ACC112 (cell line): ENCODE measurements at regions not wholly inside any gene's neighbourhood (a gene's known extent, or its start where the extent isn't known, plus 50 kb on each side); places are given as distances from the start of the nearest gene placed in this dataset.

Experiments
- H2AFZ ChIP-seq: fragments of 200-600 bp; sonication (generic); one replicate; pipeline ENCODE4 v1.6.0; 2017; ENCODE audit warnings: antibody characterized with exemption, low read length; ENCODE audit not compliant: unreplicated experiment
- H3K27ac ChIP-seq: fragments of 200-600 bp; sonication (generic); 2 replicates; pipeline ENCODE4 v1.5.1; 2014; ENCODE audit warnings: low read depth, mild to moderate bottlenecking, antibody characterized with exemption, low read length, moderate library complexity
- H3K27me3 ChIP-seq: fragments of 200-600 bp; sonication (generic); 2 replicates; pipeline ENCODE4 v1.6.1; 2014; ENCODE audit warnings: mild to moderate bottlenecking, antibody characterized with exemption, low read length, moderate library complexity, mixed read lengths; ENCODE audit not compliant: insufficient read depth
- H3K36me3 ChIP-seq: fragments of 200-600 bp; sonication (generic); 2 replicates; pipeline ENCODE4 v1.6.1; 2016; ENCODE audit warnings: mild to moderate bottlenecking, antibody characterized with exemption, low read length, moderate library complexity, mixed read lengths; ENCODE audit not compliant: insufficient read depth
- H3K4me1 ChIP-seq: fragments of 200-600 bp; sonication (generic); one replicate; pipeline ENCODE4 v1.6.1; 2016; ENCODE audit warnings: low read length, mixed read lengths; ENCODE audit not compliant: insufficient read depth, unreplicated experiment, control insufficient read depth
- H3K4me3 ChIP-seq: fragments of 200-600 bp; sonication (generic); 2 replicates; pipeline ENCODE4 v1.5.1; 2014; ENCODE audit warnings: mild to moderate bottlenecking, low read depth, low read length
- H3K79me2 ChIP-seq: fragments of 200-600 bp; sonication (generic); one replicate; pipeline ENCODE4 v1.6.0; 2016; ENCODE audit warnings: low read length; ENCODE audit not compliant: control insufficient read depth, unreplicated experiment, insufficient read depth

DNA sequence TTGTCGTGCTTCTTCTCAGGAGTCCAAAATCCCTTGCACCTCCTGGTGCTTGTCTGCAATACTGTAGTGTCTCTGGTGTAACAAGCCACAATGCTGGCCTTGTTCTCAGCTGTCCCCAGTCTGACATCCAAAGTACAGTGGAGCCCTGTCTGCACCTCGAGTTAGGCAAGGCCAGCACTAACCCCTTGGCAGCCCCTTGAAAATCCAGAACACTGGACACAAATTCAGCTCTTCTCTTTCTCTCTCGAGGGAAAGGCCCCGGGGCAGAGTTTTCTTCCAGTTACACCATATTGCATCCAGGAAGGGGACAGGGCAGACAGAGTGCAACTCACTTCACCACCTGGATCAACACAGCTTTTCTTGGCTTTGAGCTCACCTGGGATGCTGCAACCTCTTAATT, 91.3 kb upstream of the ATP10A start:
- no peak overlapping the region for H3K4me3 ChIP-seq
- H3K79me2 ChIP-seq = no peaks in the 10 kb centered on the region
- no peak overlapping the region for H2AFZ ChIP-seq
- peaks cover 10% of the 10 kb centered on the region; the same call in 1 of the 2 replicates for H3K27me3 ChIP-seq
- H3K27ac ChIP-seq = no peak overlapping the region
- no peaks in the 10 kb centered on the region for H3K36me3 ChIP-seq
- H3K4me1 ChIP-seq = no peaks in the 10 kb centered on the region

DNA sequence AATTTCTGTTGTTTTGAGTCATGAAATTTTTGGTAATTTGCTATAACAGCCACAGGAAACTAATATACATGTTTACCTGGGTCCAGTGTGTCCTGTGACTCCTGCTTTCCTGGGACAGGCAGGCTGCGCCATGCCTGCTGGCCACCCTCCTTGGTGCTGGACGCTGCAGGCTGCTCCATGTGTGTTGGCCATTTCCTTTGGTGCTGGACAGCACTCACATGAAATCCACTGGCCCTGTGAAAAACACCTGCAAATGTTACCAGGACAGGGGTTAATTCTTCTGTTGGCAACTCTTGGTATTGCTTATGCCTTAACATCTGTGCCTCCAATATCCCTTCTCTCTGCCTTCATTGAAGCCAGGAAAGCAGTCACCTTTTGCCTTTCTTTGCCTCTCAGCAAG, 86.9 kb upstream of the ATP10A start:
- H3K4me3 ChIP-seq = no peak overlapping the region
- no peak overlapping the region for H3K27ac ChIP-seq
- H3K4me1 ChIP-seq = no peaks in the 10 kb centered on the region
- H2AFZ ChIP-seq = no peak overlapping the region
- H3K36me3 ChIP-seq = no peaks in the 10 kb centered on the region
- H3K27me3 ChIP-seq = 0 out of 2 replicates have a peak, but pooled peaks cover 5% of the 10 kb centered on the region
- no peaks in the 10 kb centered on the region for H3K79me2 ChIP-seq

DNA sequence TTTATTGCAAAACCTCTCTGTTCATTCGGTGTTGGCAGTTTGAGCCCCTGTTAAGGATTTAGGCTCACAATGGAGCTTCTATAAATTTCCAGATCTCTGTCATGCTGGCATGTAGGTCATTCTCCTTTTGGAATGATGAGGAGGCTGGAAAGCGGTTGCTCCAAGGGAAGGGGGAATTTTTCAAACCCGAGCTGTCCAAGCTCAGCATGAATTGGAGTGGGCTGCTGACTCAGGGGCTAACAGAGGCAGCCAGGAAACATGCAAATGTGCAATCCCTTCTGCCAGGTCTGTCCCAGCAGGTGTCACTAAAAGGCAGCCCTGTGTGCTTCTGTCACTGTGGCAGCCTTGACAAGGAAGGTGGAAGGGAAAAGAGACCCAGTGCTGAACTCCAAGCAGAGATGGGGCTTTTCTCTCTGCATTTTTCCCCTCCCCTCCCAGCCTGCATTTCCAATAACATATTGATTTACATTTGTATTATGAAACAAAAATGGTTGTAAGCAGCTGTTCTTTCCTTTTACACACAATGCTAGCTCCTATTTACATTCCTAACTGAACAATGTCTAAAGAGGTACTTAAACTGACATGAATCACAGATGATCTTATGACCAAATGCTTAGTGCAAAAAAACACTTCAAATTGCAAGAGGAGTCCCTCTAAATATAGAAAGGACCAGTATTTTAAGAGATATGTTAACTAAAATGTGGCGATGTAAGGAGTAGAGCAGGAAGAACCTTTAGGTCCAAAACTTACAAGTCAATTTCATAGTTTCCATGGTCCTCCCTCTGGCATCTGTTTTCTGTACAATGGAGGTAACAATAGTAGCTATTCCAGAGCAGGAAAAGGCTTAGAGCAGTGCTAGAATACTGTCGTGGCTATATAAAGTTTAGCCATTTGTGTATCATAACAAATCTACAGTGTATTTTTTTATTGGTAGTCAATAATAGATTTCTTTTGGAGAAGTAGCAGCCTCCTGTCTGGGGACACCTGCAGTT, 84.5 kb upstream of the ATP10A start:
- Histone ChIP-seq H2AFZ (no peak overlapping the region), H3K4me1 (no peaks in the 10 kb centered on the region), H3K27ac (no peak overlapping the region), H3K79me2 (no peaks in the 10 kb centered on the region), H3K4me3 (no peak overlapping the region), H3K36me3 (no peaks in the 10 kb centered on the region), H3K27me3 (0 out of 2 replicates have a peak, but pooled peaks cover 5% of the 10 kb centered on the region)

DNA sequence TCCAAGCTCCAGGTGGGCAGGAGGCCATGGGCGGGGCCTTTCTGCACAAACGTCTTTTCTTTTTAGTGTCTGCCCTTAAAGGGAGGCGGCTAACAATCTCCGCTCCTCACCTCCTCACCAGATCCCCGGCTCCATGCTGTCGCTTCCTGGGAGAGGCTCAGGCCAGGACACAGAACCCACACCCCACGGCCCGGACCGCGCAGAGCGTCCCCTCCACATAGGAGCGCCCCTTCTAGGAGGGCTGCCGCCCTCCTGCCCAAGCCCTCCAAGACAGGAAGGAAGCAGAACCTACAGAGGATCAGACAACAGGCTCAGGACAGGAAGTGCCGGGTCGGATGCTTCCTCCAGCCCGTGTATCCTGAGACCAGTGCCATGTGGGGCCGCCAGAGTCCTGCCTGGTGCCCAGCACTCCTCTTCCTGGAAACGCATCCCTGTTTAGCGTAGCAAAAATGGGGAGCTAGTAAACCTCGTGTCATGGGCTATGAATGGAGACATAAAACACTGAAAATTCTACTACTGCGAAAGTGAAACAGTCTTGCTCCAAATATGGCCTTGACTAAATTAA, 83.2 kb upstream of the ATP10A start:
- Histone ChIP-seq H3K4me1 (no peaks in the 10 kb centered on the region), H3K27ac (no peak overlapping the region), H3K4me3 (no peak overlapping the region), H3K36me3 (no peaks in the 10 kb centered on the region), H3K79me2 (no peaks in the 10 kb centered on the region), H2AFZ (no peak overlapping the region), H3K27me3 (0 out of 2 replicates have a peak, but pooled peaks cover 2% of the 10 kb centered on the region)

DNA sequence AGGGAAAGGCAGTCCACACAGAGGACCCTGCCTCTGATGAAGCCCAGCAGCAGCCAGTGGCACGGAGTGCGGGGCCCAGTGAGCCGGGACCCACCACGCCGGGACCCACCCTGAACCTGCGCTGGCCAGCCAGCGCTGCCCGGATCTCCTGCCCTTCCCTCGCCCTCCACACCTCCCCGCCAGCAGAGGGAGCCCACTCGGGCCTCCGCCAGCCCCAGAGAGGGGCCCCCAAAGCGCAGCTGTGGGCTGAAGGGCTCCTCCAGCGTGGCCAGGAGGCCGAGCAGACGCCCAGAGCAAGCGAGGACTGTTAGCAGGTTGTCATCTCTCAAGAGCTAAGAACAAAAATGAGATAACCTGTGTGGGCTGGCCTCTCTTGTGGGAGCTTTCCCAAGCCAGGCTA, 81.3 kb upstream of the ATP10A start:
- Histone ChIP-seq H3K79me2 (no peaks in the 10 kb centered on the region), H3K36me3 (no peaks in the 10 kb centered on the region), H3K4me3 (no peak overlapping the region), H3K27me3 (no peaks in the 10 kb centered on the region), H3K4me1 (no peaks in the 10 kb centered on the region), H2AFZ (no peak overlapping the region), H3K27ac (no peak overlapping the region)

DNA sequence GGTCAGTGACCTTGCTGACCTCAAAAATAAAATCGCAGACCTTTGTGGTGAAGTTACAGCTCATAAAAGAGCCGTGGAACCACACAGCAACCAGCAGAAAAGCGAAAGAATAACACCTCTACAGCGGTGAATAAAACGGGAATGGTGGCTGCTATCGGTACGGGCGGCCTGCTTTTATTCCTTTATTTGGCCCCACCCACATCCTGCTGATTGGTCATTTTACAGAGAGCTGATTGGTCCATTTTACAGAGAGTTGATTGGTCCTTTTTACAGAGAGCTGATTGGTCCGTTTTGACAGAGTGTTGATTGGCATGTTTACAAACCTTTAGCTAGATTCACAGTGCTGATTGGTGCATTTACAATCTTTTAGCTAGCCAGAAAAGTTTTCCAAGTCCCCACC, 80.7 kb upstream of the ATP10A start:
- Histone ChIP-seq H3K27me3 (no peaks in the 10 kb centered on the region), H3K27ac (no peak overlapping the region), H3K79me2 (no peaks in the 10 kb centered on the region), H3K36me3 (no peaks in the 10 kb centered on the region), H3K4me3 (no peak overlapping the region), H3K4me1 (no peaks in the 10 kb centered on the region), H2AFZ (no peak overlapping the region)

DNA sequence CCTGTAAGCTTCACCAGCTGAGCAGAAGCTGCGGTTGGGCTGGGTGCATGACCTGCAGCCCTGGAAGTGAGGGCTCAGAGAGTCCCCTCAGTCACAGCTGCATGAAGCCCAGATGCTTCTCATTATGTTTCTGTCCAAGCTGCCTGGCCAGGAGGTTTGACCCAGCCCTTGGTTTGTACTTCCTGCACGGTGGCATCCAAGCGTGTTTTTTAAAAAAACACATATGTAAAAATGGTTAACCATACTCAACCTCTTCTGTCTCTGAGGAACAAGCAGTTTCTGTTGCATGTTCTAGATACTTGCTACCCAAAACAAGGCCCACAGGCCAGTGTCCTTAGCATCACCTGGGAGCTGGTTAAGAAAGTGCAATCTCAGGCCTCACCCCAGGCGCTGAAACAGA, 76.0 kb upstream of the ATP10A start:
- Histone ChIP-seq H3K27ac (no peak overlapping the region), H2AFZ (no peak overlapping the region), H3K27me3 (no peaks in the 10 kb centered on the region), H3K4me1 (no peaks in the 10 kb centered on the region), H3K4me3 (no peak overlapping the region), H3K36me3 (no peaks in the 10 kb centered on the region), H3K79me2 (no peaks in the 10 kb centered on the region)

DNA sequence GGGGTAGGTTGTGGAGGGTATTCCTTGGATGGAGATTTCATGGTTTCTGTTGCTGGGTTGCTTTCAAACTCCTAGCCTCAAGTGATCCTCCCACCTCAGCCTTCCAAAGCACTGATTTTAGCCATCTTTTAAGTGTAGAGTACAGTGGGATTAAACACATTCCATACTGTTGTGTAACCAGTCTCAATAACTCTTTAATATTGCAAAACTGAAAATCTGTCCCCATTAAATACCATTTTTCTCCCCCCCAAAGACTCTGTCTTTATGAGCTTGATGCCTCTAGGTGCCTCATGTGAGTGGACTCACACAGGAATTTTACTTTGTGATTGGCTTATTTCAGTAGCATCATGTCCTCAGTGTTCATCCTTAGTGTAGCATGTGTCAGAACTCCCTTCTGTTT, 74.7 kb upstream of the ATP10A start:
- Histone ChIP-seq H3K4me1 (peaks cover 4% of the 10 kb centered on the region), H3K36me3 (no peaks in the 10 kb centered on the region), H3K27me3 (no peaks in the 10 kb centered on the region), H3K4me3 (no peak overlapping the region), H2AFZ (no peak overlapping the region), H3K27ac (no peak overlapping the region), H3K79me2 (no peaks in the 10 kb centered on the region)

DNA sequence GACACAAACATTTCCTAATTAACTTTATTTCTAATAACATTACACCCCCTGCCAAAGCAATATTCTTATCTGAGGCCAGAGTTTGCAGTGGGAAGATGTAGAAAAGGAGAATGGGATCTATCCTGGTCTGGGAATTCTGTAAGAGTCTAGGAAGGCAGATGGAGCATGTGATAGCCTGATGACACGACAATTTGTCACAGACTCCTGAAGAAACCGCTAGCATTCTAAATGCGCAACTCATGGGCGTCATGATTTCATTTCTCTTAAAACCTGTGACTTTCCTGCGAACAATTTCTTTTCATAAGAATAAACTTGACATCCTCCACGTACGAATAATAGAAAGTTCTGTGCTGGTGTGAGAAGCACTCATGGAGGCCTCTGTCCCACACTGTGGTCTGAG, 72.9 kb upstream of the ATP10A start:
- no peaks in the 10 kb centered on the region for H3K27me3 ChIP-seq
- no peak overlapping the region for H2AFZ ChIP-seq
- no peaks in the 10 kb centered on the region for H3K79me2 ChIP-seq
- no peaks in the 10 kb centered on the region for H3K36me3 ChIP-seq
- no peak overlapping the region for H3K27ac ChIP-seq
- no peak overlapping the region for H3K4me3 ChIP-seq
- H3K4me1 ChIP-seq = peaks cover 4% of the 10 kb centered on the region

DNA sequence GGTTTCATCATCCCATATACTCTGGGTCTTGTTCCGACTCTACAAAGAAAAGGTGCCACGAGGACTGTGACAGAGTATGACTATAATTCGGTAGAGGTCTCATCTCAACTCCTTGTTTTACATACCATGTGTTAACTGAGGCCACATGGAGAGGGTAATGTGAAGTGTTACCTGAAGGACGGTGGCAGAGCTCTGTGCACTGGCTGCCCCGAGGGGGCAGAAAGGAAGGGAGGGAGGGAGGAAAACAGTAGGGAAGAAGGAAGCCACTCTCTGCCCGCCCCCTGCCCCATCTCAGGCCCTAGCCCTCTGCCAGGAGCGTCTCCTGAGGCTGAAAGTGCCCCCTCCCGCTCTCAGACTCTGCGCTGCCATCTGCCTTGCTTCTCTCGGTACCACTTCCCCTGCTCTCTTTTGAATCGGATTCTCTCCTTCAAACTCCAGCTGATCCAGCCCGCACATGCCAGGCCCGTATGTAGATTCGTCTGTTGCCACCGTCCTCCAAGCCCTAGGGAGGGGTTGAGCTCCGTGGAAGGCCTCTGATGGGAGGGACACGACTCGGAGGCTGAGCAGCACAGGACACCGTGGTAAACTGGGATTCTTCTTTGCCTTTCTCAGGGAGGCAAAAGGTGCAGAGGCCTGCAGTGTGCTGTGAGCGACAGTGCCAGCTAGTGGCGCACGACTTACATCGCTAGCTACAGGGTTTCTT, 70.5 kb upstream of the ATP10A start:
- peak overlapping the region; percentile 98 for H2AFZ ChIP-seq
- no peak overlapping the region for H3K27ac ChIP-seq
- no peaks in the 10 kb centered on the region for H3K27me3 ChIP-seq
- no peaks in the 10 kb centered on the region for H3K79me2 ChIP-seq
- peaks cover 4% of the 10 kb centered on the region for H3K4me1 ChIP-seq
- H3K4me3 ChIP-seq = peak overlapping the region; percentile 83
- no peaks in the 10 kb centered on the region for H3K36me3 ChIP-seq
